ENCODE measurements at regions not wholly inside any gene's neighbourhood (a gene's known extent, or its start where the extent isn't known, plus 50 kb on each side); places are given as distances from the start of the nearest gene placed in this dataset.

DNA sequence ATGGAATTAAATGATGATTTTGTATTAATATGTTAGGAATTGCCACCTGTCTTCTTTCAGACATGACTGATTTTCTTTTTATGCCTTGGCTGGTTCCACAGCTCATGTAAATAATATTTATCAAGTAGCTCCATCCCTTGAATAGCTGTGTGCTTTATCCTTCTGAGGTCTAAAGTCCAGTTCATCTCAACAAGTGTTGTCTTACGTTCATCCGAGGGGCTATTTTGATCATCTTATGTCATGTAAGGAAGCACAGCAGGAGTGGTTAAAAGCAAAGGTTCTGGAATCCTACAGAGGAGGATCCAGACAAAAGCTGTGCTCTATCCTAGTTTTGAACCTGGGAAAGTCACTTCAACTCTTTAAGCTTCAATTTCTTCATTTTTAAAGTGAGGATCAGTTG, 123.7 kb upstream of the ATP2B1 start:
- TF ChIP-seq CTCF (IDR thresholded peaks at IDR 0.05; ENCODE audit: insufficient read depth, low read depth, low read length) (no peak), EZH2 (IDR thresholded peaks at IDR 0.05; ENCODE audit: insufficient read depth, low read length) (no peak)
